Liver (tissue), 8 donors: ENCODE measurements at regions not wholly inside any gene's neighbourhood (a gene's known extent, or its start where the extent isn't known, plus 50 kb on each side); places are given as distances from the start of the nearest gene placed in this dataset.

Experiments used
- DNase-seq: peaks from one replicate; pipeline ENCODE4 v3.0.0-alpha.2; 2017; ENCODE audit warnings: low spot score
- H3K27ac ChIP-seq, 2 donors: one replicate each; pipeline ENCODE4 v1.7.0; 2013; ENCODE audit warnings: inconsistent platforms in 2 of 2, low read length in 2 of 2, control low read depth in 1 of 2, low read depth in 1 of 2, mild to moderate bottlenecking in 1 of 2
- H3K27me3 ChIP-seq, 4 donors: one replicate each; pipeline versions ENCODE4 v1.6.1 to v1.7.0; 2013; ENCODE audit warnings: low read length in 3 of 4, inconsistent platforms in 1 of 4, mild to moderate bottlenecking in 1 of 4, moderate library complexity in 1 of 4; ENCODE audit not compliant: control insufficient read depth in 4 of 4, insufficient read depth in 4 of 4
- H3K36me3 ChIP-seq, 4 donors: one replicate each; pipeline versions ENCODE4 v1.6.1 to v1.7.0; 2013; ENCODE audit warnings: low read length in 3 of 4, mild to moderate bottlenecking in 3 of 4, low read depth in 1 of 4, moderate library complexity in 1 of 4; ENCODE audit not compliant: control insufficient read depth in 4 of 4, insufficient read depth in 3 of 4
- H3K4me1 ChIP-seq, 4 donors: one replicate each; pipeline versions ENCODE4 v1.6.1 to v1.7.0; 2013; ENCODE audit warnings: low read length in 3 of 4, mild to moderate bottlenecking in 3 of 4, moderate library complexity in 1 of 4; ENCODE audit not compliant: control insufficient read depth in 4 of 4, insufficient read depth in 4 of 4
- H3K4me3 ChIP-seq, 3 donors: one replicate each; pipeline versions ENCODE4 v1.6.1 to v1.7.0; 2013; ENCODE audit warnings: low read length in 3 of 3, control low read depth in 1 of 3, low read depth in 1 of 3, mild to moderate bottlenecking in 1 of 3
- H3K9ac ChIP-seq, 2 donors: one replicate each; pipeline ENCODE4 v1.7.0; 2013; ENCODE audit warnings: low read length in 2 of 2, mild to moderate bottlenecking in 2 of 2, moderate library complexity in 2 of 2, control low read depth in 1 of 2, low read depth in 1 of 2
- H3K9me3 ChIP-seq, 4 donors: one replicate each; pipeline versions ENCODE4 v1.6.1 to v1.7.0; 2013; ENCODE audit warnings: low read length in 3 of 4; ENCODE audit not compliant: control insufficient read depth in 4 of 4
- EGR1 ChIP-seq, 2 donors: IDR thresholded peaks; 2 replicates each; pipeline ENCODE4 v1.6.1; 2016 to 2018; ENCODE audit warnings: antibody characterized with exemption in 2 of 2, low read depth in 2 of 2
- FOXA1 ChIP-seq: IDR thresholded peaks from 2 replicates; pipeline ENCODE4 v1.6.1; 2016; ENCODE audit warnings: antibody characterized with exemption
- FOXA2 ChIP-seq: IDR thresholded peaks from 2 replicates; pipeline ENCODE4 v1.6.1; 2016; ENCODE audit warnings: antibody characterized with exemption
- GABPA ChIP-seq, 2 donors: IDR thresholded peaks in 1 of 2; conservative IDR thresholded peaks in 1 of 2; 2 replicates each; pipeline ENCODE4 v1.6.1; 2016; ENCODE audit warnings: antibody characterized with exemption in 2 of 2, mild to moderate bottlenecking in 1 of 2, moderate library complexity in 1 of 2
- HNF4A ChIP-seq, 2 donors: conservative IDR thresholded peaks; 2 replicates each; pipeline ENCODE4 v1.6.1; 2016; ENCODE audit warnings: antibody characterized with exemption in 2 of 2, mild to moderate bottlenecking in 2 of 2
- HNF4G ChIP-seq: IDR thresholded peaks from 2 replicates; pipeline ENCODE4 v1.6.1; 2016; ENCODE audit warnings: antibody characterized with exemption
- JUND ChIP-seq, 2 donors: IDR thresholded peaks; 2 replicates each; pipeline ENCODE4 v1.6.1; 2016; ENCODE audit warnings: antibody characterized with exemption in 2 of 2
- NR2F2 ChIP-seq: IDR thresholded peaks from 2 replicates; pipeline ENCODE4 v1.6.1; 2016; ENCODE audit warnings: antibody characterized with exemption
- RXRA ChIP-seq, 2 donors: IDR thresholded peaks; 2 replicates each; pipeline ENCODE4 v1.6.1; 2017 to 2018; ENCODE audit warnings: antibody characterized with exemption in 2 of 2, mild to moderate bottlenecking in 1 of 2
- SP1 ChIP-seq: IDR thresholded peaks from 2 replicates; pipeline ENCODE4 v1.6.1; 2018; ENCODE audit warnings: antibody characterized with exemption, mild to moderate bottlenecking
- TAF1 ChIP-seq: conservative IDR thresholded peaks from 2 replicates; pipeline ENCODE4 v1.6.1; 2016; ENCODE audit warnings: antibody characterized with exemption, mild to moderate bottlenecking
- YY1 ChIP-seq: IDR thresholded peaks from 2 replicates; pipeline ENCODE4 v1.6.1; 2016; ENCODE audit warnings: antibody characterized with exemption, mild to moderate bottlenecking
- WGBS: extraction: QIAGEN DNeasy Blood & Tissue Kit; methylation state at CpG from one replicate; pipeline ENCODE4 v1.1.7; 2013; 5-methylcytosine and 5-hydroxymethylcytosine counted together
- TF ChIP-seq, protein P1 (sequence below): IDR thresholded peaks from 2 replicates; pipeline ENCODE4 v1.6.1; 2016; ENCODE audit warnings: antibody characterized with exemption
- TF ChIP-seq, protein P2 (sequence below): fragments of 150-350 bp; IDR thresholded peaks from 2 replicates; pipeline ENCODE4 v1.5.1; 2017; ENCODE audit warnings: improper control_type of control experiment, low read depth, low read length; ENCODE audit not compliant: missing input control
- TF ChIP-seq, protein P3 (sequence below): IDR thresholded peaks from 2 replicates; pipeline ENCODE4 v1.6.1; 2016; ENCODE audit warnings: antibody characterized with exemption
- donor health status: healthy.
- donor health status: healthy.
- donor health status: healthy.
- donor health status: healthy.
- donor health status: healthy.

DNA sequence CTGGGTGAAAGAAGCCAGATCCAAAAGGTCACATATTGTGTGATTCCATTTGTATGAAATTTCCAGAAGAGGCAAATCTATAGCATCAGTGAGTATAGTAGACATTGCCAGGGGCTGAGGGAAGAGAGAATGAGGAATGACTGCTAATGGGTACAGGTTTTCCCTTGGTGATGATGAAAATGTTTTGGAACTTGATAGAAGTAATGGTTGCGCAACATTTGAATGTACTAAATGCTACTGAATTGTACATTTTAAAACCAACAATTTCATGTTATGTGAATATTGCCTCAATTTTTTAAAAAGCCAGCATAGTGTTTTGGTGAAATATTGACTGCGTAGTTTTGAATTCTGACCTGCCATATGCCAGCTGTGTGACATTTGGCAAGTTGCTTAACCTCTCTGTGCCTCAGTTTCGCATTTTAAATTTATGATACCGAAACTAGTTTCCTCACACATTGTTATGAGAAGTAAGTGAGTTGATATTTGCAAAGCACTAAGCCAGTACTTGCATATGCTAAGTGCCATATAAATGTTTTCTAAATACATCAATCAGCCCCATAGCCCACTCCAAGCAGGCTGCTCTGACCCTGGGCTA is 75.4 kb upstream of the TMEM45B start (continued):
- TF ChIP-seq RXRA (IDR thresholded peaks at IDR 0.05) = no peak
- TF ChIP-seq, protein P1, sequence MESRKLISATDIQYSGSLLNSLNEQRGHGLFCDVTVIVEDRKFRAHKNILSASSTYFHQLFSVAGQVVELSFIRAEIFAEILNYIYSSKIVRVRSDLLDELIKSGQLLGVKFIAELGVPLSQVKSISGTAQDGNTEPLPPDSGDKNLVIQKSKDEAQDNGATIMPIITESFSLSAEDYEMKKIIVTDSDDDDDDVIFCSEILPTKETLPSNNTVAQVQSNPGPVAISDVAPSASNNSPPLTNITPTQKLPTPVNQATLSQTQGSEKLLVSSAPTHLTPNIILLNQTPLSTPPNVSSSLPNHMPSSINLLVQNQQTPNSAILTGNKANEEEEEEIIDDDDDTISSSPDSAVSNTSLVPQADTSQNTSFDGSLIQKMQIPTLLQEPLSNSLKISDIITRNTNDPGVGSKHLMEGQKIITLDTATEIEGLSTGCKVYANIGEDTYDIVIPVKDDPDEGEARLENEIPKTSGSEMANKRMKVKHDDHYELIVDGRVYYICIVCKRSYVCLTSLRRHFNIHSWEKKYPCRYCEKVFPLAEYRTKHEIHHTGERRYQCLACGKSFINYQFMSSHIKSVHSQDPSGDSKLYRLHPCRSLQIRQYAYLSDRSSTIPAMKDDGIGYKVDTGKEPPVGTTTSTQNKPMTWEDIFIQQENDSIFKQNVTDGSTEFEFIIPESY = no peak
- TF ChIP-seq EGR1 (IDR thresholded peaks at IDR 0.05; ENCODE audit: low read depth in 2 of 2) = no peak
- no peak for TF ChIP-seq YY1
- no peak for TF ChIP-seq SP1

DNA sequence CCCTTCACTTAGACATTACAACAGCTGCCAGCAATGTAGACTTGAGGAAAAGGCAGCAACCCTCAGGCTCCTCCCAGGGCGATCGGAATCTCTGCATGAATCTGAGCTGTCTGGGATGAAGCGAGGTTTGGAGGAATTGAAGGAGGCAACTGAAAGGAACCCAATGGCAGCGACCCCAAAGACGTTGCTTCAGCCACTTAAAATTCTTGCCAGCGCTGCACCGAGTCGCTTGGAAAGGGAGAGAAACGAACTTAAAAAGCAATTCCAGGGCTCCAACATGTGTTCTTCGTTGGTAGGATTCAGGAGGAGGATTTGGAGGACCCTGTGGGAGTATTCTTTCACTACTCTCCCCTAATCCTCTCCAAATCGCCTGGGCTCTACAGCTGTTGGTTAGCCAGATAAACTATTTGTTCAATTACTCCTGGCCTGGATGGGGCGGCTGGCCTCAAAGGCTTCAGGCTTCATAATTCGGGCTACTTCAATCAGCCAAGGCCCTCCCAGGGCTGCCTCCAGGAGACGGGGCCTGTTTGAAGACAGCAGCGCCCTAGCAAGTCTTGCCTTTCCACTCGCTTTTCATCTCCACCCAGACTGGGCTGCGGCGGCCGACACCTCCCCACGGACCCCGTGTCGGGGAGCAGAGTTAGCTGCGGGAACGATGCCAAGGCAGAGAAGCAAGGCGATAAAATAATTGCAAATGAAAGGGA is 72.4 kb upstream of the TMEM45B start:
- no peak for DNase-seq

DNA sequence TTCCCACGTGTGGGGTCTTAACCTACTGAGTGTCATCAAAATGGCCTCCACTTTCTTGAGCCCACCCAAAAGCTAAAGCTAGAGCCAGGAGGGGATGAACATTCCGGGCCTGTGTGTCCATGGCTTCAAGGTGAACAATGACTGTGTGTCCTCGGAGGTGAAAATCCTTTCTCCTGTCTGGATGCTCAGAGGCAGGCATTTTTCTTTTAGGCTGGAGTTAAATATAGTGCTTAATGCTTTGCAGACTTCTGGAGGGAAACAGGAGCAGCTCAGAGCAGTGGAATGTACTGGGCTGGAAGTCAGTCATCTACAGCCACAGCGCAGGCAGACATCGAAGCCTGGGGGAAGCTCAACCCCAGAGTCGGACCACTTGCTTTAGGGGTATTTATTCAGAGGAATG is 68.6 kb upstream of the TMEM45B start:
- H3K27me3 ChIP-seq = no peaks in the 10 kb centered on the region
- no peak overlapping the region for H3K9ac ChIP-seq
- peaks cover 1 to 7% (median 4%) of the 10 kb centered on the region in 4 donors for H3K4me1 ChIP-seq
- no peaks in the 10 kb centered on the region for H3K9me3 ChIP-seq
- TF ChIP-seq YY1 (no peak), GABPA (IDR thresholded peaks at IDR 0.05 in 1 of 2, conservative IDR thresholded peaks at IDR 0.05 in 1 of 2) (no peak)
- DNase-seq = no peak
- no peaks in the 10 kb centered on the region for H3K36me3 ChIP-seq
- WGBS = 83% methylated on average over 6 of the region's 6 CpGs
- H3K27ac ChIP-seq = no peak overlapping the region
- H3K4me3 ChIP-seq = no peak overlapping the region

More for the DNA sequence above, 72.4 kb upstream of the TMEM45B start:
- Histone ChIP-seq H3K27ac (no peak overlapping the region), H3K4me3 (no peak overlapping the region), H3K9ac (no peak overlapping the region), H3K9me3 (peaks cover 0 to 6% (median 0%) of the 10 kb centered on the region in 4 donors), H3K27me3 (peaks cover 0 to 3% (median 0%) of the 10 kb centered on the region in 4 donors), H3K4me1 (no peaks in the 10 kb centered on the region), H3K36me3 (no peaks in the 10 kb centered on the region)
- no peak for TF ChIP-seq SP1
- no peak for TF ChIP-seq RXRA (IDR thresholded peaks at IDR 0.05)
- TF ChIP-seq, protein P2, sequence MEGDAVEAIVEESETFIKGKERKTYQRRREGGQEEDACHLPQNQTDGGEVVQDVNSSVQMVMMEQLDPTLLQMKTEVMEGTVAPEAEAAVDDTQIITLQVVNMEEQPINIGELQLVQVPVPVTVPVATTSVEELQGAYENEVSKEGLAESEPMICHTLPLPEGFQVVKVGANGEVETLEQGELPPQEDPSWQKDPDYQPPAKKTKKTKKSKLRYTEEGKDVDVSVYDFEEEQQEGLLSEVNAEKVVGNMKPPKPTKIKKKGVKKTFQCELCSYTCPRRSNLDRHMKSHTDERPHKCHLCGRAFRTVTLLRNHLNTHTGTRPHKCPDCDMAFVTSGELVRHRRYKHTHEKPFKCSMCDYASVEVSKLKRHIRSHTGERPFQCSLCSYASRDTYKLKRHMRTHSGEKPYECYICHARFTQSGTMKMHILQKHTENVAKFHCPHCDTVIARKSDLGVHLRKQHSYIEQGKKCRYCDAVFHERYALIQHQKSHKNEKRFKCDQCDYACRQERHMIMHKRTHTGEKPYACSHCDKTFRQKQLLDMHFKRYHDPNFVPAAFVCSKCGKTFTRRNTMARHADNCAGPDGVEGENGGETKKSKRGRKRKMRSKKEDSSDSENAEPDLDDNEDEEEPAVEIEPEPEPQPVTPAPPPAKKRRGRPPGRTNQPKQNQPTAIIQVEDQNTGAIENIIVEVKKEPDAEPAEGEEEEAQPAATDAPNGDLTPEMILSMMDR = no peak
- no peak for TF ChIP-seq JUND (IDR thresholded peaks at IDR 0.05)
- WGBS = 79% methylated on average over 25 of the region's 25 CpGs

DNA sequence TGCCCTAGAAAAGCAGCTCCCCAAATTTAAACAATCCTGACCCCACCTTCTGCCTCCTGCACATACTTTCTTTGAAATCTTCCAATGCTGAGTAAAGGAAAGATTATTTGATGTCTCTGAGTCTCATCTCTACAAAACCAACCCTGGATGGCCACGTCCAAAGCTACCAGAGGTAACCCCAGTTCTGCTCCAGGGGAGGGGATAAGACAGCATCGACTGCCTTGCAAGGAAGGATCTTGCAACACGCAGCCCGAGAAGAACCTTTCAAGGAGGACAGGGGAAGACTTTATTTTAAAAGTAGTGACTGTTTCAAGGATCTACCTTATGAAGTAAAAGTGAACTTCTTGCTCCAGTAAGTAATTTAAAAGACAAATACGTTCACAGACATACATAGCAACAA is 66.5 kb upstream of the TMEM45B start:
- 70% methylated on average over 5 of the region's 5 CpGs for WGBS
- Histone ChIP-seq H3K27me3 (no peaks in the 10 kb centered on the region), H3K36me3 (no peaks in the 10 kb centered on the region), H3K4me3 (no peak overlapping the region), H3K9ac (no peak overlapping the region), H3K4me1 (peaks cover 1 to 7% (median 4%) of the 10 kb centered on the region in 4 donors), H3K27ac (no peak overlapping the region), H3K9me3 (no peaks in the 10 kb centered on the region)
- DNase-seq = no peak
- no peak for TF ChIP-seq HNF4G
- TF ChIP-seq TAF1 = no peak
- TF ChIP-seq, protein P3, sequence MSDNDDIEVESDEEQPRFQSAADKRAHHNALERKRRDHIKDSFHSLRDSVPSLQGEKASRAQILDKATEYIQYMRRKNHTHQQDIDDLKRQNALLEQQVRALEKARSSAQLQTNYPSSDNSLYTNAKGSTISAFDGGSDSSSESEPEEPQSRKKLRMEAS = no peak
- no peak for TF ChIP-seq NR2F2
- no peak for TF ChIP-seq JUND (IDR thresholded peaks at IDR 0.05)
- TF ChIP-seq RXRA (IDR thresholded peaks at IDR 0.05) = no peak
- no peak for TF ChIP-seq EGR1 (IDR thresholded peaks at IDR 0.05; ENCODE audit: low read depth in 2 of 2)
- TF ChIP-seq, protein P1 = no peak
- no peak for TF ChIP-seq SP1
- no peak for TF ChIP-seq FOXA1
- TF ChIP-seq FOXA2 = no peak
- TF ChIP-seq YY1 = no peak
- TF ChIP-seq HNF4A (conservative IDR thresholded peaks at IDR 0.05) = no peak
- no peak for TF ChIP-seq GABPA (IDR thresholded peaks at IDR 0.05 in 1 of 2, conservative IDR thresholded peaks at IDR 0.05 in 1 of 2)
